ENCODE measurements at regions not wholly inside any gene's neighbourhood (a gene's known extent, or its start where the extent isn't known, plus 50 kb on each side); places are given as distances from the start of the nearest gene placed in this dataset.
A peak's percentile ranks its signal among the peaks of the same experiment; 100 is the strongest.

DNA sequence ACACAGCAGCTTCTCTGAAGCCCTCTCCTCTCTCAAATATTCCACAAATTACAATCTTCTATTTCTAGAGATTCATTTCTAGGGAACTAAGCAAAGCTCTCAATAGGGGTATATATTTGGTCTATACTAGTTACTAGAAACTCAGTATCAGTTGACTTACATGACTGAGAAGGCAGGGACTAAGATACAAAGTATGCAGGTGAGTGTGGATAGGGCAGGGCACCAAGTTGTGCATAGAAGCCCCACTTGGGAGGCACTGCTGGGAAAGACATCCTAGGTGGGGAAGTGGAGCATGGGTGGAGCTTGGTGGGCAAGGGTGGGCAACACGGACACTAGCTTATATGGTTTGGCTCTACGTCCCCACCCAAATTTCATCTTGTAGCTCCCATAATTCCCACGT lies 148.1 kb upstream of the RASA1 start:
- POLR2A ChIA-PET, result no interaction called here

DNA sequence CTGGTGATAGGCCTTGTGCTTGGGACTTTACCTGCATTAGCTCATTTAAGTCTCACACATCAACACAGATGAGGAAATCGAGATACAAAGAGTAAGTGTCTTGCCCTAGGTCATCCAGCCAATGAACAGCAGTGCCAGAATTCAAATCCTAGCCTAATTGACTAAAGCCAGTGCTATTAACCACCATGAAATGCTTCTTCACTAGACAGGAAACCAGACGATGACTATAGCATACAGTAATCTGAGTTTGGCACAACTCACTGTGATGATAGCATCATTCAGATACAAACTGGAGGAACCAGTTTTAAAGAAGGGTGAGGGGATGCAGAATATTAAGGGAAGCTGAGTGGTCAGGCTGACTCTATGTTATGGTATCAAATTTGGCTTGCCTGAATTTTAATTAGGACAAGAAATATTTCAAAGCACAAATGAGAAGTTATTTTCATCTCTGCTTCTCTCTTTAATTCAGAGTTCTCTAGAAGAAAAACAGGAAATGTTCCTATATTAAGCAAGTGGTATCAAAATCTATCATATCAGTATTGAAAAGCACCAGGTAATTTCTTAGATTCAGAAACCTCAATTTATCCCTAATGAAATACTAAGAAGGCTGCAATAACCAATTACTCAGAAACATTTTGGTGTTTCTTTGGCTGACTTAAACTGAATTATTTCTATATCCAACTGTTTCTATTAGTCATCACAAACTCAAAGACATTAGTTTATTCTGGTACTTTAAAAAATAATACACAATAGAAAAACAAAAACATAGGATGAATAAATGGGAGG lies 147.0 kb upstream of the RASA1 start:
- H3K27ac Mint-ChIP-seq, result peak overlapping the region; percentile 85
- CTCF ChIA-PET, result interaction anchor here (0.8 to 1.1 kb wide), 3 partner anchors 11 to 46 kb away, joined by 3 to 5 read pairs (median 4); no protein-coding TSS in a partner anchor
- no peaks in the 10 kb centered on the region for H3K27me3 Mint-ChIP-seq (ENCODE audit: low read depth)
- DNase-seq (peak; percentile 31), ATAC-seq (peak; percentile 59)
- POLR2A ChIA-PET, result interaction anchor here (0.8 kb wide), 1 partner anchor 147 kb away, joined by 4 read pairs; the partner anchor contains the start of gene RASA1
- peaks cover 4% of the 10 kb centered on the region for H3K9me3 Mint-ChIP-seq (ENCODE audit: insufficient read depth)
- peaks cover 5% of the 10 kb centered on the region for H3K36me3 Mint-ChIP-seq (ENCODE audit: low read depth)
- H3K4me3 Mint-ChIP-seq, result peak overlapping the region; percentile 34
- H3K4me1 Mint-ChIP-seq (ENCODE audit: low read depth), result peaks cover 56% of the 10 kb centered on the region

More for the DNA sequence above, 148.1 kb upstream of the RASA1 start:
- CTCF ChIA-PET, result interaction anchor here (1.1 kb wide), 2 partner anchors 12 to 19 kb away, joined by 3 to 4 read pairs; no protein-coding TSS in a partner anchor
- Mint-ChIP-seq H3K27ac (peak overlapping the region; percentile 85), H3K4me1 (ENCODE audit: low read depth) (peaks cover 56% of the 10 kb centered on the region), H3K4me3 (no peak overlapping the region), H3K27me3 (ENCODE audit: low read depth) (no peaks in the 10 kb centered on the region), H3K9me3 (ENCODE audit: insufficient read depth) (peaks cover 4% of the 10 kb centered on the region), H3K36me3 (ENCODE audit: low read depth) (peaks cover 5% of the 10 kb centered on the region)
- DNase-seq (no peak), ATAC-seq (no peak)

DNA sequence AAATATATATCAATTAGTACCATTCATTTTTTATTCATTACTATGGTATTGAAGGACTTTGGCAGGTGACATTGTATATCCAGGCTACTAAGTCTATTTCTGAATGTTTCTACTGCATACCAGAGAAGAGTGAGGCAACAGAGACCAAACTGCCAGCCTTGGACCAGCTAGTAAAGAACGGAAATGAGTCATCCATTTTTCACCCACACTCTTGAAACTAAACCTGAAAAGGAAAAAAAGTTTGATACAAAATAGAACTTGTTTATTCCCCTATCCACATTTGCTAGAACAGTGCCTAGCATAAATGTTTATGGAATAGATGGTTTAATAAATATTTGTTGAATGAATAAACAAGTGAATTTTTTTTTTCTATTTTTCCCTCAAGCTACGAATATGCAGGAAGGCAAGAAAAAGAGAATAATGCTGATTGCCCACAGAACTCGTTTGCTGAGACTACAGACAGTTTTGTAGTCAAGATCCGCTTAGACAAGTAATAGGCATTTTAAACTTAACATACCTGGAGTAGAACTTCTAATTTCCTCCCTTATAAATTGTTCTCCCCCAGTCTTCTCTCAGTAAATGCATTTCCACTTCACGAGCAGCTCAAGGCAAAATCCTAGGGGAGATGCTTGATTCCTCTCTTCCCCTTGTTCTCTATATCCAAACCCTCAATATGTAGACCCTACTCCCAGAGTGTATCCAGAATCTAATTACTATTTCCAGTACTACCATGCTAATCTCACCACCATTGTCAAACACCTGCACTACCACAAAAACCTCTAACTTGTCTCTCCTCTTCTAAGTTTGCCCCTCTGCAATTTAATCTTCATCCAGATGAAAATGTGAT lies 146.2 kb upstream of the RASA1 start:
- DNase-seq (peak; percentile 65), ATAC-seq (peak; percentile 91)
- Mint-ChIP-seq H3K9me3 (ENCODE audit: insufficient read depth) (peaks cover 4% of the 10 kb centered on the region), H3K27me3 (ENCODE audit: low read depth) (no peaks in the 10 kb centered on the region), H3K36me3 (ENCODE audit: low read depth) (peaks cover 5% of the 10 kb centered on the region), H3K4me1 (ENCODE audit: low read depth) (peaks cover 56% of the 10 kb centered on the region), H3K27ac (peak overlapping the region; percentile 85), H3K4me3 (peak overlapping the region; percentile 27)
- CTCF ChIA-PET, result interaction anchor here (1.6 kb wide), 1 partner anchor 15 kb away, joined by 3 read pairs; no protein-coding TSS in a partner anchor
- POLR2A ChIA-PET, result interaction anchor here (0.6 to 1.0 kb wide), 4 partner anchors 46 to 146 kb away, joined by 3 to 5 read pairs (median 4); partner anchors contain the start of gene RASA1

DNA sequence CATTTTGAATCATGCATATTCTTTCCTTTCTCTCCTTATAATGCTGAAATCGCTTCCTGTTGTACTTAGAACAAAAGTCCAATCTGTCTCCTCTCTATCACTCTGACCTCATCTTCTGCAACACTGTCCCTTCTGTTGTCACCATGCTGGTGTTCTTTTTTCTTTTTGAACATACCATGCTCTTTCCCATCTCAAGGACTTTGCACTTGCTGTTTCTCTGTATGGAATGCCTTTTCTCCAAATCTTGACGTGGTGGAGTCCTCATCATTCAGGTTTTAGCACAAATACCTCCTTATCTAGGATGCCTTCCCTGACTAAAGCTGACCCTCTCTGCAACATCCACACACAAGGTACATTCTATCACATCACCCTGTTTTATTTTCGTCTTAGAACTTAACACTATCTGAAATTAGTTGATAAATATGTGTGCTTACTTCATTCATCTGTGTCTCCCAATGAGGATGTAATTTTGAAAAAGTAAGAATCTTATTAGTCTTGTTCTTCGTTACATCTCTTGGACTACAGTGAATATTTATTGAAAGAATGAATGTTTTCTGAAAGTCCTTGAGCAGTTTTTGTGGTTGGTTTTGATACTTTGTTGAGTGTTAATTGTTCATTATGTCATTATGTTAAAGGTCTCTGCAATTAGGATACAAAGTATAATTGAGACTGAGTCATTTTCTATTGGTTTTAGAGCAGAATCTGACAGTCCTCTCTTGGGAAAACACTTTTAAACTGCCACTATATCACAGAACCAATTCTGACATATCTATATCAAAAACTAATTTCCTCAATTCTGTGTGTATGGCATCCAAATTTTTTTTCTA lies 145.3 kb upstream of the RASA1 start:
- CTCF ChIA-PET, result interaction anchor here (0.8 to 1.6 kb wide), 5 partner anchors 14 to 278 kb away, joined by 3 read pairs; no protein-coding TSS in a partner anchor
- peak overlapping the region; percentile 85 for H3K27ac Mint-ChIP-seq
- peaks cover 5% of the 10 kb centered on the region for H3K36me3 Mint-ChIP-seq (ENCODE audit: low read depth)
- peak overlapping the region; percentile 27 for H3K4me3 Mint-ChIP-seq
- peaks cover 57% of the 10 kb centered on the region for H3K4me1 Mint-ChIP-seq (ENCODE audit: low read depth)
- ATAC-seq (peak; percentile 5), DNase-seq (no peak)
- POLR2A ChIA-PET, result interaction anchor here (0.6 to 1.0 kb wide), 2 partner anchors 73 to 139 kb away, joined by 3 read pairs; no protein-coding TSS in a partner anchor
- H3K27me3 Mint-ChIP-seq (ENCODE audit: low read depth), result no peaks in the 10 kb centered on the region
- H3K9me3 Mint-ChIP-seq (ENCODE audit: insufficient read depth), result peaks cover 4% of the 10 kb centered on the region

DNA sequence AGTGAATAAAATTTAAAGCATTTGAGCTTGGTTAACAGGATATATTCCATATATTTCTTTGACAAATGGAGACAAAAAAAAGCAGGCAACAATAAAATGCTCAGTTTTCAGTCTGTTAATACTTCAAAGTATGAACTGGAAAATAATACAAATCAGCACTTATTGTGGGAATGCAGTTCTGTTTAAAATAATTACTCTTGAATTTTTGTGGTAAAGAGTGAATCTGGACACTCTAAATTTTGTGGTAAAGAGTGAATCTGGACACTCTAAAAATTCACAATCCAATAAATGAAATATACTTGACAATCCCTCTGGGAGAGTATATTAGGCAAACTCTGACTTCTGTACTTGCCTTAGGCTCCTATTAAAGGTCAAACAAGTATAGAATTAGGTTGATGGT lies 141.9 kb upstream of the RASA1 start:
- ChIA-PET POLR2A (no interaction called here), CTCF (no interaction called here)
- ATAC-seq (no peak), DNase-seq (no peak)
- H3K27ac Mint-ChIP-seq, result no peak overlapping the region
- peaks cover 44% of the 10 kb centered on the region for H3K4me1 Mint-ChIP-seq (ENCODE audit: low read depth)
- H3K36me3 Mint-ChIP-seq (ENCODE audit: low read depth), result peaks cover 2% of the 10 kb centered on the region
- H3K27me3 Mint-ChIP-seq (ENCODE audit: low read depth), result no peaks in the 10 kb centered on the region
- H3K9me3 Mint-ChIP-seq (ENCODE audit: insufficient read depth), result no peaks in the 10 kb centered on the region
- H3K4me3 Mint-ChIP-seq, result no peak overlapping the region

DNA sequence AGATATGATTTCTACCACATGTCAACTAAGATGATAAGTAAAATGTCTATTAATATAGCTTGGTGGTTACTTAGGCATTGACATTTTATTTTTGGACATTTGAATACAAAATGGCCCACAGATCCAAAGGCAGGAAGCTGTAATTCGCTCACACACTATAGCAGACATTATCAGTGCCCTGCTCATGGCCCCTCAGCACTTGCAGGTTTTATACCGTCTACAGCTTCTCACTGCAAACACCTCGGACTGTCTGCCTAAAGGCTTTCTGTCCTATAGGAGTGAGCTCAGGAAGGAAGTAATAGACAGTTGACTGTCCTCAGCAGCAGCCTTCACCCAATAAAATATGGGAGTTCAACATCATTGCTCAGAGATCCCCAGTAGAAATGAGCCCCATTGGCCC lies 140.8 kb upstream of the RASA1 start:
- Mint-ChIP-seq H3K36me3 (ENCODE audit: low read depth) (peaks cover 2% of the 10 kb centered on the region), H3K4me1 (ENCODE audit: low read depth) (peaks cover 34% of the 10 kb centered on the region), H3K27me3 (ENCODE audit: low read depth) (no peaks in the 10 kb centered on the region), H3K27ac (no peak overlapping the region), H3K9me3 (ENCODE audit: insufficient read depth) (no peaks in the 10 kb centered on the region), H3K4me3 (no peak overlapping the region)
- DNase-seq (no peak), ATAC-seq (no peak)
- ChIA-PET CTCF (interaction anchor here (0.9 to 2.7 kb wide), 4 partner anchors 10 to 52 kb away, joined by 3 to 8 read pairs (median 6); no protein-coding TSS in a partner anchor), POLR2A (interaction anchor here (1.2 kb wide), 1 partner anchor 52 kb away, joined by 3 read pairs; no protein-coding TSS in a partner anchor)

DNA sequence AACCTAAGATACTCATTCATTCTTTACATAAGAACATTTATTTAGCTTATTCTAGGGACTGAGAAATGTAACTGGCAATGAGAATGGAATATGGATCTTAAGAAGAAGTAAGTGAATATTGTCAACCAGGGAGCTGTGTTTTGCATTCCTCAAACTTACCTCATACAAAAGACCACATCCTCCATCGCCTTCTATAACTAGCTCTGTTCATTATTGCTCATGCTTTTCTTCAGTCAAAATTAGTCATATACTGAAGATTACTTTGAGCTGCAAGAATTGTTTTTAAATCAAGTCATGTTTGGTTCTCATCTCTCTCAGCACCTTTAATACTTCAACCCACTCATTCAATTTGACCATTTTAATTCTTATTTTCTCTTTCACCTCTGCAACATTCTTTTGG lies 140.3 kb upstream of the RASA1 start:
- ATAC-seq, result peak; percentile 63
- Mint-ChIP-seq H3K27ac (no peak overlapping the region), H3K36me3 (ENCODE audit: low read depth) (peaks cover 2% of the 10 kb centered on the region), H3K27me3 (ENCODE audit: low read depth) (no peaks in the 10 kb centered on the region), H3K4me3 (no peak overlapping the region), H3K9me3 (ENCODE audit: insufficient read depth) (no peaks in the 10 kb centered on the region), H3K4me1 (ENCODE audit: low read depth) (peaks cover 28% of the 10 kb centered on the region)
- no peak for DNase-seq
- POLR2A ChIA-PET, result interaction anchor here (1.2 kb wide), 1 partner anchor 53 kb away, joined by 3 read pairs; no protein-coding TSS in a partner anchor
- CTCF ChIA-PET, result interaction anchor here (0.9 to 2.7 kb wide), 5 partner anchors 10 to 96 kb away, joined by 3 to 8 read pairs (median 6); no protein-coding TSS in a partner anchor

DNA sequence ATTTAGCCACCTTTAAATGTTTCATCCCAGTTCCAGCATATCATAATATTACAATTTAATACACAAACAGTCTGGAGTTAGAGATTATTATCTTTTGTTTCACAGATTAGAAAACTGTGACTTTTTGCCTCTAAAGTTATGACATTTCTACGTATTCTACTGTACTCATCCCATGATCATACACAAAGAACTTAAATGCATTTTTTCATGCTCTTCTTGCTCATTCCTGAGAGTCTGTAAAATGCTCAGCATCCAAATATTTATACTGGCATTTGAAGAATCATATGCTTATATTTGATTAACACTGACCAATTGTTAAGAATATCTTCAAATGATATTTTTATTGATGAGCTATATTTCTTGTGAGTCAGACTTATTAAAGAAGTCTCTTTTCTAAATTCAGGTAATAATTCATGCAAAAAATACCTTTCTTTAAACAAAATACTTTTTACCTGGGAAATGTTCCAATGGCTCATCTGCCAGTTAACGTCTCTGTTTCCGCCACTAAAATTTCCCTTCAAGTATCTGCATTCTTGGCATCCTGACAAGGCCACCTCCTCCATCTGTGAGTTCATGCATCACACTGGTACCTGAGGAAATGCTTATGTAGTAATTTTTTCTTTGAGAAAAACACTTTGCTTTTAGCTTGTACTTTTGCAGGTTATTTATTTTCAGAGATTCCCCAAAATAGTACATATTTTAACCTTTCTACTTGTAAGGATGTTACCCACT lies 139.6 kb upstream of the RASA1 start:
- DNase-seq (no peak), ATAC-seq (no peak)
- H3K9me3 Mint-ChIP-seq (ENCODE audit: insufficient read depth), result no peaks in the 10 kb centered on the region
- CTCF ChIA-PET, result interaction anchor here (0.9 to 2.7 kb wide), 5 partner anchors 10 to 97 kb away, joined by 3 to 8 read pairs (median 6); no protein-coding TSS in a partner anchor
- peaks cover 2% of the 10 kb centered on the region for H3K36me3 Mint-ChIP-seq (ENCODE audit: low read depth)
- no peak overlapping the region for H3K4me3 Mint-ChIP-seq
- no peaks in the 10 kb centered on the region for H3K27me3 Mint-ChIP-seq (ENCODE audit: low read depth)
- H3K27ac Mint-ChIP-seq, result no peak overlapping the region
- POLR2A ChIA-PET, result interaction anchor here (1.2 kb wide), 1 partner anchor 53 kb away, joined by 3 read pairs; no protein-coding TSS in a partner anchor
- H3K4me1 Mint-ChIP-seq (ENCODE audit: low read depth), result peaks cover 21% of the 10 kb centered on the region

DNA sequence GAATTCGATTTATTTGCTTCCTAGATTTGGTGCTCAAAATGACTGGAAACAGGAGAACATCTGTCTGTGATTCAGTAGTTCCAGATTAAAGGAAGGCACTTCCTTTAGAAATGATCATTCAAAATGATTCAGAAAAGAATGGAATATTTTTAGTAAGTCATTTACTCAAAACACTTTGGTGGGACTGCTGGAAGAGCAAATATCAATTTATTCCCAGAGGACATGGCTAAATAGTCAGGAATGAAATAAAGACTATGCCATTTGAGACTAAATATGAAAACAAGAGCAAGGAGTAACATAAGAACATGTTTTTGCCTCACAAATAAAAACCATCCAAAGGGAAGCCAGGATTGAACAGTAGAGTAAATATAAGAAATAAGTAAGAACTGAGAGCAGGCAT lies 138.6 kb upstream of the RASA1 start:
- H3K4me3 Mint-ChIP-seq, result no peak overlapping the region
- peaks cover 18% of the 10 kb centered on the region for H3K4me1 Mint-ChIP-seq (ENCODE audit: low read depth)
- ChIA-PET POLR2A (no interaction called here), CTCF (interaction anchor here (1.5 to 2.7 kb wide), 2 partner anchors 54 to 98 kb away, joined by 3 to 8 read pairs; no protein-coding TSS in a partner anchor)
- no peak overlapping the region for H3K27ac Mint-ChIP-seq
- DNase-seq (no peak), ATAC-seq (no peak)
- H3K9me3 Mint-ChIP-seq (ENCODE audit: insufficient read depth), result no peaks in the 10 kb centered on the region
- no peaks in the 10 kb centered on the region for H3K27me3 Mint-ChIP-seq (ENCODE audit: low read depth)
- peaks cover 2% of the 10 kb centered on the region for H3K36me3 Mint-ChIP-seq (ENCODE audit: low read depth)

DNA sequence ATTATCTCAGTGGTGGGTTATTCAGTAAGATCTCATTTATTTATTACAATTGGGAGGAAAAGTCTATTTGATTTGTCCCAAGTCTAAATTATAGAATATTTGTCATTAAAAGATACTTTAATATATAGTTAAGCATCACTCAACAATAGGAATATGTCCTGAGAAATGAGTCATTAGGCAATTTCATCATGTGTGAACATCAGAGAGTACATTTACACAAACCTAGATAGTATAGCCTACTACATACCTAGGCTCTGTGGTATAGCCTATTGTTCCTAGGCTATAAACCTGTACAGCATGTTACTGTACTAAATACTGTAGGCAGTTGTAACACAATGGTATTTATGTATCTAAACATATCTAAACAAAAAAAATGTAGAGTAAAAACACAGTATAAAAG lies 135.0 kb upstream of the RASA1 start:
- Mint-ChIP-seq H3K4me1 (ENCODE audit: low read depth) (peaks cover 6% of the 10 kb centered on the region), H3K36me3 (ENCODE audit: low read depth) (peaks cover 4% of the 10 kb centered on the region), H3K27ac (no peak overlapping the region), H3K4me3 (no peak overlapping the region), H3K27me3 (ENCODE audit: low read depth) (no peaks in the 10 kb centered on the region), H3K9me3 (ENCODE audit: insufficient read depth) (peaks cover 5% of the 10 kb centered on the region)
- DNase-seq, result no peak
- POLR2A ChIA-PET, result no interaction called here
- ATAC-seq, result no peak
- CTCF ChIA-PET, result interaction anchor here (0.8 kb wide), 1 partner anchor 57 kb away, joined by 3 read pairs; no protein-coding TSS in a partner anchor

All from activated CD8-positive, alpha-beta T cell treated with anti-CD3 and anti-CD28 coated beads, Interleukin-2, amount 10 ng/mL, durations not matched to agents 7 days and 5 days (primary cell).